ENCODE measurements at regions not wholly inside any gene's neighbourhood (a gene's known extent, or its start where the extent isn't known, plus 50 kb on each side); places are given as distances from the start of the nearest gene placed in this dataset.

GRCh38 chr14:43244142-43244625, 1262.9 kb downstream of the FSCB start:
- TF ChIP-seq CTCF (IDR thresholded peaks at IDR 0.05; ENCODE audit: low read depth, low read length): no peak

GRCh38 chr14:43243168-43243567, 1263.9 kb downstream of the FSCB start:
- Histone ChIP-seq H3K36me3 (no peaks in the 10 kb centered on the region), H3K9me3 (no peaks in the 10 kb centered on the region), H3K4me3 (ENCODE audit: low read depth, low read length) (no peak overlapping the region), H3K4me1 (no peaks in the 10 kb centered on the region), H3K27me3 (no peaks in the 10 kb centered on the region)
- no peak for TF ChIP-seq CTCF (IDR thresholded peaks at IDR 0.05; ENCODE audit: low read depth, low read length)
- DNase-seq: no peak

More at GRCh38 chr14:43244142-43244625, 1262.9 kb downstream of the FSCB start:
- no peak for DNase-seq
- Histone ChIP-seq H3K4me3 (ENCODE audit: low read depth, low read length) (no peak overlapping the region), H3K9me3 (no peaks in the 10 kb centered on the region), H3K27me3 (no peaks in the 10 kb centered on the region), H3K36me3 (no peaks in the 10 kb centered on the region), H3K4me1 (no peaks in the 10 kb centered on the region)

- DNase-seq: no peak
- TF ChIP-seq CTCF (IDR thresholded peaks at IDR 0.05; ENCODE audit: low read depth, low read length): no peak
- H3K4me3 ChIP-seq (ENCODE audit: low read depth, low read length): no peak overlapping the region
- no peaks in the 10 kb centered on the region for H3K9me3 ChIP-seq
- no peaks in the 10 kb centered on the region for H3K4me1 ChIP-seq
- no peaks in the 10 kb centered on the region for H3K27me3 ChIP-seq
- no peaks in the 10 kb centered on the region for H3K36me3 ChIP-seq
These were observed 1274.8 kb downstream of the FSCB start for GRCh38 chr14:43232261-43232660.

- H3K27me3 ChIP-seq: no peaks in the 10 kb centered on the region
- H3K4me1 ChIP-seq: no peaks in the 10 kb centered on the region
- no peak for TF ChIP-seq CTCF (IDR thresholded peaks at IDR 0.05; ENCODE audit: low read depth, low read length)
- no peak overlapping the region for H3K4me3 ChIP-seq (ENCODE audit: low read depth, low read length)
- DNase-seq: no peak
- H3K36me3 ChIP-seq: no peaks in the 10 kb centered on the region
- H3K9me3 ChIP-seq: no peaks in the 10 kb centered on the region
These were observed 1291.6 kb downstream of the FSCB start for GRCh38 chr14:43215524-43215923.

- Histone ChIP-seq H3K4me3 (ENCODE audit: low read depth, low read length) (no peak overlapping the region), H3K4me1 (no peaks in the 10 kb centered on the region), H3K27me3 (no peaks in the 10 kb centered on the region), H3K36me3 (no peaks in the 10 kb centered on the region), H3K9me3 (no peaks in the 10 kb centered on the region)
- DNase-seq: no peak
- TF ChIP-seq CTCF (IDR thresholded peaks at IDR 0.05; ENCODE audit: low read depth, low read length): no peak
These were observed 1299.9 kb downstream of the FSCB start for GRCh38 chr14:43207189-43207588.

GRCh38 chr14:43204816-43205215, 1302.3 kb downstream of the FSCB start:
- Histone ChIP-seq H3K9me3 (no peaks in the 10 kb centered on the region), H3K27me3 (no peaks in the 10 kb centered on the region), H3K4me1 (no peaks in the 10 kb centered on the region), H3K4me3 (ENCODE audit: low read depth, low read length) (no peak overlapping the region), H3K36me3 (no peaks in the 10 kb centered on the region)
- no peak for TF ChIP-seq CTCF (IDR thresholded peaks at IDR 0.05; ENCODE audit: low read depth, low read length)
- DNase-seq: no peak

Measured in BE2C (cell line).